Mesothelial cell of epicardium (in vitro differentiated cells): ENCODE measurements at regions not wholly inside any gene's neighbourhood (a gene's known extent, or its start where the extent isn't known, plus 50 kb on each side); places are given as distances from the start of the nearest gene placed in this dataset.

Experiments used
- DNase-seq, 2 experiments: peaks; one replicate each; pipeline ENCODE4 v3.0.0; 2021; ENCODE audit warnings: low spot score in 2 of 2; ENCODE audit not compliant: unreplicated experiment in 2 of 2
- H3K27ac Mint-ChIP-seq: 2 replicates; pipeline ENCODE4 v1.8.0; 2021; ENCODE audit warnings: mixed read lengths
- H3K27me3 Mint-ChIP-seq: 2 replicates; pipeline ENCODE4 v1.8.0; 2021; ENCODE audit warnings: low read depth, mixed read lengths
- H3K36me3 Mint-ChIP-seq: 2 replicates; pipeline ENCODE4 v1.8.0; 2021; ENCODE audit warnings: mixed read lengths
- H3K4me1 Mint-ChIP-seq: 2 replicates; pipeline ENCODE4 v1.8.0; 2021; ENCODE audit warnings: mixed read lengths
- H3K4me3 Mint-ChIP-seq: 2 replicates; pipeline ENCODE4 v1.8.0; 2021; ENCODE audit warnings: mild to moderate bottlenecking, moderate library complexity, mixed read lengths
- H3K9me3 Mint-ChIP-seq: 2 replicates; pipeline ENCODE4 v1.8.0; 2021; ENCODE audit warnings: mixed read lengths
- CTCF ChIP-seq: fragments of 200-600 bp; sonication (generic); IDR thresholded peaks from one replicate; pipeline ENCODE4 v1.5.0; 2021; ENCODE audit warnings: antibody characterized with exemption; ENCODE audit not compliant: unreplicated experiment

GRCh38 chr22:49492308-49492707, 335.4 kb downstream of the BRD1 start:
- H3K4me3 Mint-ChIP-seq, result no peak overlapping the region
- H3K27me3 Mint-ChIP-seq, result peaks cover 7% of the 10 kb centered on the region
- no peak for TF ChIP-seq CTCF
- H3K9me3 Mint-ChIP-seq, result peaks cover 4% of the 10 kb centered on the region
- no peak for DNase-seq
- H3K36me3 Mint-ChIP-seq, result no peaks in the 10 kb centered on the region
- no peak overlapping the region for H3K27ac Mint-ChIP-seq
- H3K4me1 Mint-ChIP-seq, result peaks cover 15% of the 10 kb centered on the region

DNA sequence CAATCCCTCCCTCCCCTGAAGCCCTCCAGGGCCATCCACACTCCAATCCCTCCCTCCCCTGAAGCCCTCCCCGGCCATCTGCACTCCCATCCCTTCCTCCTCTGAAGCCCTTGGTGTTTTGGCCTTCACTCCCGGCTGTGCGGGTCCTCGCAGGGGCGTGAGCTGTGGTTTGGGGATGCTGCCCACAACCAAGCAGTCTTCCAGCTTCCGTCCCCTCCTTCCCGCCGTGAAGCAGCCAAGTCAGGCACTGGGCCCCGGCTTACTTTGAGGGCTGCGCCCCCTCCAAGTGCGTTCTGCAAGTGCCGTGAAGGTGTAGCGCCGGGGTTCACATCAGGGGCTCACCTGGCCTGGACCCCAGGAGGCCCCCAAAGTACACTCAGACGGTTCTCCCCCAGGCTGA, 335.9 kb downstream of the BRD1 start:
- Mint-ChIP-seq H3K36me3 (no peaks in the 10 kb centered on the region), H3K27me3 (peaks cover 7% of the 10 kb centered on the region), H3K27ac (no peak overlapping the region), H3K4me1 (peaks cover 15% of the 10 kb centered on the region), H3K9me3 (peaks cover 4% of the 10 kb centered on the region), H3K4me3 (no peak overlapping the region)
- DNase-seq, result no peak
- no peak for TF ChIP-seq CTCF

- Mint-ChIP-seq H3K36me3 (no peaks in the 10 kb centered on the region), H3K27ac (no peak overlapping the region), H3K9me3 (peaks cover 2% of the 10 kb centered on the region), H3K27me3 (peaks cover 7% of the 10 kb centered on the region), H3K4me1 (peaks cover 15% of the 10 kb centered on the region), H3K4me3 (no peak overlapping the region)
- no peak for TF ChIP-seq CTCF
- DNase-seq, result no peak
Observed at GRCh38 chr22:49491221-49491635, 336.4 kb downstream of the BRD1 start.

DNA sequence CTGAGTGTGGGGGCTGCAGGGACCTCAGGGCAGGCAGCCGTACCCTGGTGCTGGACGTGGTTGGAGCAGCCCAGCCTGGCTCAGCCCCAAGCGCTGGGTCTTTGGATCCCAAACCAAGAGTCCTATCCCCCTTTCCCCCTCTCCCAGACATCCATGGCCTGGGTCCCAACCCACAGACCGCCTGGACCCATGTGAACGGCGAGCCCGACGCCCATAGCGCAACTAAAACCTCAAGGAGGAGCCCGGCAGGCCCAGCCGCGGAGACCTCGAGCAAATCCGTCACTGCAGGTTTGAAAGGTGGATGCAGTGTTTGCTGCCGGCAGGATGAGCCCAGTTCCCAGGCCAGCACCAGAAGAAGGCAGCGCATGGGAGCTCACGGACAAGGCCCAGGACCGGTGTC, 337.0 kb downstream of the BRD1 start:
- no peak overlapping the region for H3K27ac Mint-ChIP-seq

GRCh38 chr22:49489821-49490220, 337.9 kb downstream of the BRD1 start:
- H3K27me3 Mint-ChIP-seq, result peaks cover 8% of the 10 kb centered on the region
- no peak for TF ChIP-seq CTCF
- DNase-seq, result no peak
- no peaks in the 10 kb centered on the region for H3K36me3 Mint-ChIP-seq
- H3K4me1 Mint-ChIP-seq, result peaks cover 15% of the 10 kb centered on the region
- no peaks in the 10 kb centered on the region for H3K9me3 Mint-ChIP-seq
- H3K27ac Mint-ChIP-seq, result no peak overlapping the region
- H3K4me3 Mint-ChIP-seq, result no peak overlapping the region

More for the DNA sequence above, 337.0 kb downstream of the BRD1 start:
- Mint-ChIP-seq H3K9me3 (no peaks in the 10 kb centered on the region), H3K27me3 (peaks cover 7% of the 10 kb centered on the region), H3K4me1 (peaks cover 15% of the 10 kb centered on the region), H3K4me3 (no peak overlapping the region), H3K36me3 (no peaks in the 10 kb centered on the region)
- no peak for DNase-seq
- TF ChIP-seq CTCF, result no peak

- no peak for DNase-seq
- Mint-ChIP-seq H3K4me3 (no peak overlapping the region), H3K9me3 (no peaks in the 10 kb centered on the region), H3K27me3 (peaks cover 9% of the 10 kb centered on the region), H3K36me3 (no peaks in the 10 kb centered on the region), H3K27ac (no peak overlapping the region), H3K4me1 (peaks cover 15% of the 10 kb centered on the region)
- no peak for TF ChIP-seq CTCF
Observed at GRCh38 chr22:49488943-49489342, 338.7 kb downstream of the BRD1 start.
